ENCODE measurements at regions not wholly inside any gene's neighbourhood (a gene's known extent, or its start where the extent isn't known, plus 50 kb on each side); places are given as distances from the start of the nearest gene placed in this dataset.

DNA sequence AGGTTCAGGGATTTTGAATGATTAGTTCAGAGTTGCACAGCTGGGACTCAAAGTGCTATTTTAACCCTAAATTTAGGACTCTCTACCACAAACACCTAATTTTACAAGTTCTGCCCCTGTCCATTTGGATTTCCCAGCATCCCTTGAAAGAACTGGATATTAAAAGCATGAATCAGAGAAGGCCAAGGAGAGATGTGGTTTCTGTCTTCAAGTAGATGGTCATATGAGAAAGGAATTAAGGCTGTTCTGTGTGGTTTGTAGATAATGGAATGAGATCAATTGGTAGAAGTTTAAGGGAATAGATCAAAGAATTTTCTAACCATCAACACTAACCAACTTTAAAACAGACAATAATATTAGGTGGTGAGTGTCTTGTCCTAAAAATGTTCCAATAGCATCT is 106.4 kb upstream of the TENM4 start:
- Histone ChIP-seq H3K9ac (ENCODE audit: low read depth, low read length) (no peak overlapping the region), H3K36me3 (ENCODE audit: control insufficient read depth, insufficient read depth, low read length) (no peaks in the 10 kb centered on the region), H3K4me2 (ENCODE audit: low read depth, low read length) (no peak overlapping the region), H3K4me1 (ENCODE audit: control insufficient read depth, insufficient read depth, low read length) (no peaks in the 10 kb centered on the region), H3K9me1 (ENCODE audit: insufficient read depth, low read length) (no peaks in the 10 kb centered on the region), H3K56ac (ENCODE audit: extremely low read depth, insufficient read depth, low read length) (no peak overlapping the region), H2BK15ac (ENCODE audit: low read depth, low read length) (no peak overlapping the region), H4K91ac (ENCODE audit: insufficient read depth, low read depth, low read length) (no peak overlapping the region), H3K4ac (ENCODE audit: low read depth, low read length) (no peak overlapping the region), H3K4me3 (ENCODE audit: insufficient read depth, low read depth, low read length) (no peak overlapping the region), H2BK120ac (ENCODE audit: low read depth, low read length) (no peak overlapping the region), H3K23ac (ENCODE audit: low read depth, low read length) (no peak overlapping the region), H2AK5ac (ENCODE audit: low read depth, low read length) (no peak overlapping the region), H3K27ac (ENCODE audit: insufficient read depth, low read length) (no peak overlapping the region), H4K8ac (ENCODE audit: low read depth in 2 of 2, low read length in 2 of 2) (no peak overlapping the region), H4K5ac (ENCODE audit: low read depth, low read length) (no peak overlapping the region), H2AFZ (replicated peaks; ENCODE audit: low read length, poor library complexity) (no peak overlapping the region), H2BK5ac (ENCODE audit: low read depth, low read length, poor library complexity, severe bottlenecking) (no peak overlapping the region), H4K20me1 (ENCODE audit: insufficient read depth, low read length) (no peaks in the 10 kb centered on the region), H2BK20ac (ENCODE audit: low read depth, low read length) (no peak overlapping the region), H3K27me3 (ENCODE audit: control insufficient read depth, insufficient read depth, low read length) (peaks cover 2% of the 10 kb centered on the region; the same call in 1 of the 2 replicates), H3K9me3 (ENCODE audit: control insufficient read depth, insufficient read depth, low read length) (no peaks in the 10 kb centered on the region), H3K14ac (replicated peaks; ENCODE audit: low read depth, low read length) (no peak overlapping the region), H2AK9ac (replicated peaks; ENCODE audit: low read depth, low read length, poor library complexity) (no peak overlapping the region), H3K79me1 (ENCODE audit: low read depth in 1 of 2, low read length in 2 of 2) (no peaks in the 10 kb centered on the region), H3K18ac (ENCODE audit: low read depth, low read length) (no peak overlapping the region)
- CTCF ChIA-PET: no interaction called here
- intact Hi-C loops (cut with micrococcal nuclease): no loop called here
- DNase-seq (no peak), ATAC-seq (ENCODE audit: low read depth) (no peak)
- TF ChIP-seq BHLHE40 (IDR thresholded peaks at IDR 0.05; ENCODE audit: low read depth, low read length) (no peak), SMC3 (IDR thresholded peaks at IDR 0.05; ENCODE audit: low read depth, low read length) (no peak), MXI1 (IDR thresholded peaks at IDR 0.05; ENCODE audit: borderline replicate concordance, low read depth, low read length) (no peak), CEBPB (IDR thresholded peaks at IDR 0.05; ENCODE audit: low read depth, low read length) (no peak)
- TF ChIP-seq, protein P1, sequence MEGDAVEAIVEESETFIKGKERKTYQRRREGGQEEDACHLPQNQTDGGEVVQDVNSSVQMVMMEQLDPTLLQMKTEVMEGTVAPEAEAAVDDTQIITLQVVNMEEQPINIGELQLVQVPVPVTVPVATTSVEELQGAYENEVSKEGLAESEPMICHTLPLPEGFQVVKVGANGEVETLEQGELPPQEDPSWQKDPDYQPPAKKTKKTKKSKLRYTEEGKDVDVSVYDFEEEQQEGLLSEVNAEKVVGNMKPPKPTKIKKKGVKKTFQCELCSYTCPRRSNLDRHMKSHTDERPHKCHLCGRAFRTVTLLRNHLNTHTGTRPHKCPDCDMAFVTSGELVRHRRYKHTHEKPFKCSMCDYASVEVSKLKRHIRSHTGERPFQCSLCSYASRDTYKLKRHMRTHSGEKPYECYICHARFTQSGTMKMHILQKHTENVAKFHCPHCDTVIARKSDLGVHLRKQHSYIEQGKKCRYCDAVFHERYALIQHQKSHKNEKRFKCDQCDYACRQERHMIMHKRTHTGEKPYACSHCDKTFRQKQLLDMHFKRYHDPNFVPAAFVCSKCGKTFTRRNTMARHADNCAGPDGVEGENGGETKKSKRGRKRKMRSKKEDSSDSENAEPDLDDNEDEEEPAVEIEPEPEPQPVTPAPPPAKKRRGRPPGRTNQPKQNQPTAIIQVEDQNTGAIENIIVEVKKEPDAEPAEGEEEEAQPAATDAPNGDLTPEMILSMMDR (conservative IDR thresholded peaks at IDR 0.05; ENCODE audit: low read depth, low read length): no peak
- POLR2A ChIA-PET (ENCODE audit: unreplicated experiment): no interaction called here
- dilution Hi-C loops (cut with HindIII; ENCODE audit: low sequenced_read_pairs, unreplicated experiment): no loop called here
- no TSS peak for BruUV-seq (replicated peaks)
- in situ Hi-C loops (cut with MboI; ENCODE audit: low sequenced_read_pairs): no loop called here
